Renal cortex interstitium (tissue), 11 donors: ENCODE measurements at regions not wholly inside any gene's neighbourhood (a gene's known extent, or its start where the extent isn't known, plus 50 kb on each side); places are given as distances from the start of the nearest gene placed in this dataset.

Experiments
- DNase-seq, 11 donors: peaks; one replicate each; pipeline ENCODE4 v3.0.0-alpha.2; 2013; ENCODE audit warnings: low read depth in 9 of 11, low spot score in 4 of 11; ENCODE audit errors: extremely low read depth in 1 of 11

DNA sequence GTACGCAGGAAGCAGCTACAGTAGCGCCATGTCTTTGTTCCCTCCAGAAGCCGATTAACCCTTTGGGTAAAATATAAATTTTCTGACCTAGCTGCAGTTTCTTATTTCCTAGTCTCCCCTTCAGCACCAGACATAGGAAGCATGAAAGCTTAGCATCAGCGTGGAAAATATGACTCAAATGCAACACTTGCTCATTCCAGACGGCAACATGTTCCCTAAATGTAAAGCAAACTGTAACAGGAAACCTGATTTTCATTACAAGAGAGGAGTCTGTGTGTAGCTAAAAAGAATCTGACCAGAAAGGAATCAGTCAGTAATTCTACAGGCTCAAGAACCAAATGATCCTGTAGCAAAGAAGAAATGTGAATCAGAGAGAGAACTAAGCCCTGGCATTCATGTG is 219.2 kb downstream of the C7orf25 start:
- no peak for DNase-seq

DNA sequence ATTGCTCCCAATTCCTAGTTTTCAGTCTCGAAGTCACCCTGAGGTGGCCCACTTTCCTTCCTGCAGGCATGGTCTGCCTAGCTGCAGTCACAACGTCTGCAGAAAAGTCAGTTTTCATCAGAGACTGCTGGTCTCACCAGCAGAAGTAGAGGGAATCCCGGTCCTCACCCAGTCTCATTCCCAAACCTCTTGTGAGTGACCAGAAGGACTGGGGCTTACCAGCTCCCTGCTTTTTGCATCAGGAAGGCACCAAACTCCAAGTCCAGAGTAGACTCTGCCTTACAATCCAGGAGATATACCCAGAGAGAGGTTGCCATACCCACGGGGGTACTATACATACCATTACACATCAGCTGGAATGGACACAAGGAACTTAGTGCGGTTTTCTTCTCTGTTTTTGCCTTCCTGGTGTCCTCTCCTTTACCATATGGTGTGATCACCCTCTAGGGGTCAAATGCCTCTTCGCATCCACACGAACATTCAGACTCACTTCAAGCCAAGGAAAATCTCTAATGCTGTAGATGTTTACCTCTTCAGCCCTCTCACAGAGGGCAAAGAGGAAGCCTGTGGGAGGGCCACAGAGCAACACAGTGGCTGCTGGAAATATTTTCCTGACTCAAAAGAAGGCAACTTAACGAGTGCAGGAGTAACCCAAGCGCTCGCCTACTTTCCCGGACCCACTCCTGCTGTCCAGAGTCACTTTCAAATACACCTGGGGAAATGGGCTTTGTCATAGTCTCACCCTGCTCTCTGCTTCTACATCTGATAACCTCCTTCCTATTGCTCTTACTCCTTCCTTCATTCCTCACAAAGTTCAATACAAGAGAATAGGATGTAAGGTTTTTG is 220.9 kb downstream of the C7orf25 start:
- peak in 4 of 11 donors; percentile 27 to 51 (median 39) for DNase-seq

DNA sequence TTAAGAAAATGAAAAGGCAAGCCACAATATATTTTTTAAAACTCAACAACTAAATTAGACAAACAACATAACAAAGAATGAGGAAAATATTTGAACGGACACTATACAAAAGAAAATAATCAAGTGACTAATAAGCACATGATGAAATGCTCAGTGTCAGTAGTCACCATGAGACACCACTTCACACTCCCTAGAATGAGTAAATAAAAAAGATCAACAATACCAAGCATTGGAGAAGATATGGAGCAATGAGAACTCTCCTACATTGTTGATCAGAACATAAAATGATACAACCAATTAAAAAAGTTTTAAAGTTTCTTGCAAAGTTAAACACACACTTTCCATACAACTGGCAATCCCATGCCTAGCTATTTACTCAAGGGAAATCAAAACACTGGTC is 222.2 kb downstream of the C7orf25 start:
- no peak for DNase-seq

DNA sequence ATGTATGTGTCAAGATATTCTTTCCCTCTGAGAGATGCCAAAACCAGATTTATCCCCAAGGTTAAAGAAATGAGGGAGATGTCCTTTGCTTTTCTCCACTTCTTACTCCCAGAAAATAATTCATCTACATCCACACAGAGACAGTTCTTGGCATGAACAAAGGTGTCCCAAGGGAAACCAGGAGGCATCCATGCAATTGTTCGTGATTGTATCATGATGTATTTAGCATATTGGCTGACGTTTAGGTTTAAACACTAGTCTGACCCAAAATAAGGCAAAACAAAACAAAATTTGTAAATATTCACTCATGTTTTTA is 223.9 kb downstream of the C7orf25 start:
- DNase-seq: no peak

DNA sequence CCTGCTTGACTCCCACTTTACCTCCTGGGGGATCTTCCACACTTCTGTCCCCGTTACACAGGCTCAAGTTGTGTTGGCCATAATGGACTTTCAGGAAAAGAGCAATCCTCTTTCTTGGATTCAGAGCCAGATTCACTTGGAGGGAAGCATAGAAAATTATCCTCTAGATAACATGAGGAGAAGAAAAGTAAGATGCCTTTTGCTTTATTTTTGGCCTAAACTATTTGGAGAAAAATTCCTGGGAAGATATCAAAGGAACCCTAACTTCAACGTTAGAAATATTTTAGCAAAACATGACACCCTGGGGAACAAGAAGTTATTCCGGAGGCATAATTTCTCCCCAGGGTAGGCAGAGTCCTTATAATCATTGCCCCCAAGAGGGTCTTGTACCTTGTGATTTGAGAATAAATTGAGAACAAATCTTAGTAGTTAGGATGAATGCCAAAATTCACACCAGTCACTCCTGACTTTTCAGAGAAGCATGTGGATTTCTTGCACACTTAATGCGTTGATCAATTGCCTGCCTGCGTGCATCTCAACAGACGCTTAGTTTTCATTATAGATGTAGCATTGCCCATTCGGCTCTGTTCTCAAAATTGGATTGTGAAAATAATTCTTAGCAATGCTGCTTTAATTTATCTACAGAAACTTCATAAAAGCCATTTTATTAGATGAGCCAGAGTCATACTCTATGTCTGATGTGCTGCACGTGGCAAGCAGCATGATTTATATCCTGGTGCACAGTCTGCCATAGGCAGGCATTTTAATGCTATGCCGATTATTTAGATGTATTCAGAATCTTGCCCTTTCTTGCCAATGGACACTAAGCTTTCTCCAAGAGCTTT is 224.4 kb downstream of the C7orf25 start:
- no peak for DNase-seq

DNA sequence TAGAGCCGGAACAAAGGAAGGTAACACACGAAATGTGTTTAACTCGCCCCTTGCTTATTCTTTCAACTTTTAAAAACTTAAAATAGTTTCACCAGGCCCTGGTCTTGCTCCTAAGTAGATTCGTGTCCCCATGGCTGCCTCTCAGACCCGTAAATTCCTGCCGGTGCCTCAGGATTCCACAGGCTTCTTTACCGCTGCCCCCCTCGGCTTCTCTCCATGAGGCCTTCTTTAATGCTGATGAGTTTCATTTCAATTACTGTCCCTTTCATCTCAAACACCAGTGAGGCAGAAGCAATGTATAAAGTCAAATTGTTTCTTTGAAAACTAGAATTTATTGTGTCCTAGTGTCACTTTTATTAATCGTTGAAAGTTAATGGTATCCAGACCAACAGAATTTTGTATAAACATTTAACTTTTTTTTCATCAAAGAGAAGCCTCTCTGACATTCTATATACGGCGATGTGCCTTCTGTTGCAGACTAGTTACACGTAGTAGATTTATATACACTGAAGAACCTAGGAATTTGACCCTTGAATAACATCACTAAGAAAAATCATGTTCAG is 225.2 kb downstream of the C7orf25 start:
- DNase-seq: no peak

DNA sequence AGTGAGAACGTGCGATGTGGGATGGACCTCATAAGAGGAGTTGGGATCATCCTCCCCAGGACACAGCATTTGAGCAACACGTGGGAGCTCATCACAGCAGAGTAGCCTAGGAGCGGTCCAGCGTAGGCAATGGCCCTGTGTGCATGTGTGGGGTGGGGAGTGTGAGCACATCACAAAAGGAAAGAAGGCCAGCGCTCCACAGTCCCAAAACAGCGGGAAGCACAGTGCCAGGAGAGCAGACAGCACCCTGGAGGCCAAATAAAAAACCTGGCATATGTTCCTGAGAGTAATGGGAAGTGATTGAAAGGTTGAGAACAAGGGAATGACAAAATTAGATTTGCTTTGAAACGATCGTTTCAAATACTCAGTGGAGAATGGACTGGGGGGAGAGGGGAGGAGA is 226.0 kb downstream of the C7orf25 start:
- DNase-seq: no peak

DNA sequence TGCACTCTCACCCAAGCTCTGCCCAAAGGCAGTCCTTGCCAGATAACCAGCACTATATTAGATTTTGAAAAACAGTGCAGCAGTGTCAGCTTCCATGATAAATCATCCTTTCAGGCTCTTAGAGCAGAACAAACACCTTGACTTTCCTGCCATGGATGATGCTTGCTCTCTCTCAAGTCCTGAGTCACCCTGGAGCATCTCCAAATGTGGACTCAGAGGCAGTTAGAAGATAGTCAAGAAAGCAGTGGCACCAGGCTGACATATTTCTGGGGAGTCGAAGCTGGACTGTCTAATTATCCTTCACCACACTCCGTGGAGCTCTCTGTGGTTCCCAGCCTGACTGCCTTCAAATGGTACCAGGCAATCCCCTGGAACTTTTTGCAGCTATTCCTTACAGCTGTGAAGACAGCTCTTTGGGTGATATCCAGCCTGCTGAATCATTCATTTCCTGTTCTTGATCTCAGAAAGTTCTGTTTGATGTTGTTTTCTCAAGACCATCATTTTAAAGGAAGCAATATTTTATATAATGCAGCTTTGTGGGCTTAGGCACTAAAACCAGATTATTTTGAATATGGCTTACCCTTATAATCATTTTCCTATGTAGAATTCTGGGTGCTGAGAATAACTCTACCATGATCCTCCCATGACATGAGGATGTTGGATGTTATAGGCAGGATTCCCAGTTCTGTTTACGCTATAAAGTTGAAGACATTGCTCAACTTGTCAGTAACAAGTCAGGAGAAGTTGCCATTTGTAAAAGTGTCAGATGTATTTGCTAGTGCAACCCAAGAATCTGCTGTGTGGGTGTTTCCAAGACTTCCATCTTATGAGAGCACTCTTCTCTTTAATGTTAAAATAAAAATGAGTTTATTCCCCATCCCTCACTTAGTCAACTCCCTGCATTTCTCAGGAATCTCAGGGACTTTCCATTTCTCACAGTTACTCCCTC is 233.8 kb downstream of the C7orf25 start:
- DNase-seq: peak in 3 of 11 donors; percentile 16 to 38 (median 37)

DNA sequence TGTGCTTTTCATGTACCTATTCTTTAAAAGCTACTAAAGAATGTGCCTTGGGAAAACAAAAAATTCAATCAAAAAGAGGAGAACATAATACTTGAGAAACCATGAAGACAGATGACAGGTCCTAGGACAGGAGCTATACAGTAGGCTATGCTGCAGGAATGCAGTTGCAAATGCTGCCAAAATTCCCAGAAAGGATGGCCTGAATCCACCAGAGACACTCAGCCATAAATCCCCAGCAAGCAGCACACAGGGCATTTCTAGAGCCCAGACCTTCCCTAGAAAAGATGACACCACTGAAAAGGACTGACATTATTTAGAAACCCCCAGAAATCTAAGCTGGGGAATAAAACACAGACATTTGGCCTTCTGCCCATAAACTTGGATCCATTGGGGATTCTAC is 237.3 kb downstream of the C7orf25 start:
- DNase-seq: no peak

DNA sequence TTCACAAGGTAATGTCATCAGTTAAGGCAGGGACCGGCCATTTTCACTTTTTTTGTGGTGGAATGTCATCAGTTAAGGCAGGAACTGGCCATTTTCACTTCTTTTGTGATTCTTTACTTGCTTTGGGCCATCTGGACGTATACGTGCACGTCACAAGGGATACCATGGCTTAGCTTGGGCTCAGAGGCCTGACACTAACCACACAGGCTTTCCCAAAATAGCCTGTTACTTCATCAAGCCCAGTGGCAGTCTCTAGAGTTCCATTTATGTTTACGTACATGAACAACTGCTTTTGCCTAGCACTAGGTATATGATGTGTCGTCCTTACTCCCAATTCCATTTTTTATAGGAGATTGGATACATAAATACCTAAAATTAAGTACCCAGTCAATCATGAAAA is 237.9 kb downstream of the C7orf25 start:
- DNase-seq: no peak

DNA sequence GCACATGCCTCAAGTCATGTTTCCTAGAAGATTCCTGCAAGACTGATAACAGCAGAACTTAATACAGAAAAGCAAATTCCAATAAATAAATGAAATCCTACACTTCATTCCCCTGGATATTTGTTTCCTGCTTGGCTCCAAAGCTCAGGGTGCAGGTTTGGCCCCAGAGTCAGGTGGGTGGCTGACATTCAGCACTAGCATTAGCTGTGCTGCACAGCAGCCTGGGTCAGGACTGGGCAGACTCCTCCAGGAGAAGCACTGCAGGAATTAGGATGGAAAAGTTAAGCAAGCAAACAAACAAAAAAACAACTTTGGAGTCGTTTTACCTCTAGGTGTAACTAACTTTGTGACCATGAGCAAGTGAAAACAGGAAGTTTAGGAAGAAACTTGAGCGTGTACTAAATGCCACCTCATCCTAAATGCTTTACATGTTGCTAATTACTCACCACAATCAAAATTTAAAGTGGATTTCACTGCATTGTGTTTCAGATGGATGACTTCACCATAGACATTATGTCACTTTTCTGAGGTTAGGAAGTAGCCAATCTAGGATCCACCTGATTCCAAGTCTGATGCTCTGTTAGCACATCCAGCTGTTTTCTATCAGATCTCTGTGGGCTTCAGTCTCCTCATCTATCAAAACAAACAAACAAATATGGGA is 239.4 kb downstream of the C7orf25 start:
- DNase-seq: no peak

DNA sequence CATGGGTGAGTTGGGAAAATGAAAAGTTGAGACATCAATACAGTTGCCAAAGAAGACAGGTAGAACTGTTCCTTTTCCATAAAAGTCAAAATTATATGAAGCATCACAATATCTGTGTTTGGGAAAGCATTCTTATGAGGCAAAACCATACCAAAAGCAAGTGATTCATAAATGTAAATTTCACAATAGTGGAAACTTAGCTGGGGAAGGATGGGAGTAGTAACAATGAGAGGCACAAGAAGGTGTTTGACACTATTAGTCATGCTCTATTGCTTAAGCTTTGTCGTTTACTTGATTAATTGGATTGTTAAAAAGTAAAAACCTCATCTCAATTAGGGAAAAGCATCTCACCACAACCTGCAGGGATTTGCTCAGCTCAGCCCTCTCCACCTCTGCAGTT is 240.2 kb downstream of the C7orf25 start:
- DNase-seq: no peak

DNA sequence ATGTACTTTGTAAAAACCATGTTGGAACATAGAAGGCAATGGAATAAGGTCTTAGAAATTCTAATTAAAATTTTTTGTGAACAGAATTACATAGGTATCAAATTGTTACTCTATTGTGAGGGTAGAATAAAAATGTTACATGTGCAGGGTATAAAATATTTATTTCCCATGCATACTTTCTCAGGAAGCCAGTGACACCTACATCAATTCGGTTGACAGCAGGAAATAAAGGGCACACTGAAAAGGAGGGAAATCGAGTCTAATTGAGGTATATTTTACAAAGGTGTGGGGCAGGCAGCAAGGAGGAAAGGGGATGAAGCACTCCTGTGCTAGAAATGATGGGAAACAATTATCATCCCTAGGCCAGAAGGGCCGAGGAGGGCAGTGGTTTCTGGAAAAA is 244.9 kb downstream of the C7orf25 start:
- no peak for DNase-seq

DNA sequence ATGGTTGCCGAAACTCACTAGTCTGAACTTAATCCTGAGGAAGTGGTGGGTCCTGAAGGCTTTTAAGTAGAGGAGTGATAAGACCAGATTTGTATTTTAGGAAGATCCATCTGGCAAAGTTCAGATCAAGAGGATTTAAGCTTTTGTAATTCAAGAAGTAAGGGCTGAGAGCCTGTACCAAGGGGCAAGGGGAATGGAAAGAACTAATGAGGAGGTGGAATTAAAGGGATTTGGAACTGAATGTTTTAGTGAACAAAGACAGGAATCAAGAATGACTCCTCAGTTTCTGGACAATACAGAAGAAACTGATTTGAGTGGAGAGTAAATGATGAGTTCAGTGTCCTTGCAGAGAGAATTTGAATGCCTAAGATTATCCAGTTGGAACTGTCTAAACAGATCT is 249.0 kb downstream of the C7orf25 start:
- DNase-seq: no peak

DNA sequence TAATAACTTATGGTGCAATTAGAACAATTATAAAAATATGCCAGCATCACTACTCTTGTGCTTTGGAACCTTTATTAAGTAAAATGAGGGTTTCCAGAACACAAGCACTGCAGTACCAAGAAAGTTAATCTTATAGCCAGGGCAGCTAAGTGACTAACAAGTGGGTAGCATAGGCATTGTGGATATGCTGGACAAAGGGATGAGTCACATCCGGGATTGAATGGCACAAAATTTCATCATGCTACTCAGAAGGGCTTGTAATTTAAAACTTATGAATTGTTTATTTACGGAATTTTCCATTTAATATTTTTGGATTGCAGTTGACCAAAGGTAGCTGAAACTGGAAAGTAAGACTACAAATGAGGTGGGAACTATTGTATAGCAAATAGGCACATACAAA is 250.6 kb downstream of the C7orf25 start:
- DNase-seq: no peak

DNA sequence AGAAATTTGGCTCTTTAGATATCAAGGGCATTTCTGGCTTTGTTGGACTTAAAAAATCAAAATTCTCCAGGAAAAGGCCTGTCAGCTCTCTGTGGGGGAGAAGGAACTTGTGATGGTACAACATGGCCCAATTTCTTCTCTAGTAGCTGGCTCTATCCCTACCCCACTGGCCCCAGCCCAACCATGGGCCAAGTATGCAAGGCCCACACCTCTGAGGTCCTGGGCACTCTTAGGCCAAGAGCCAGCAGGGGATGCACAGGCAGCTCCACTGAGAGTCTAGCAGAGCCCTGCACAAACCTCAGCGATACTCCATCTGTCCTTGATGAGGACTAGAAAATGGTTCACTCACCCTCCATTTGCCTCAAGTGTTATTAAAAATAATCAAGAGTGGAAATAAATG is 261.2 kb downstream of the C7orf25 start:
- DNase-seq: no peak

DNA sequence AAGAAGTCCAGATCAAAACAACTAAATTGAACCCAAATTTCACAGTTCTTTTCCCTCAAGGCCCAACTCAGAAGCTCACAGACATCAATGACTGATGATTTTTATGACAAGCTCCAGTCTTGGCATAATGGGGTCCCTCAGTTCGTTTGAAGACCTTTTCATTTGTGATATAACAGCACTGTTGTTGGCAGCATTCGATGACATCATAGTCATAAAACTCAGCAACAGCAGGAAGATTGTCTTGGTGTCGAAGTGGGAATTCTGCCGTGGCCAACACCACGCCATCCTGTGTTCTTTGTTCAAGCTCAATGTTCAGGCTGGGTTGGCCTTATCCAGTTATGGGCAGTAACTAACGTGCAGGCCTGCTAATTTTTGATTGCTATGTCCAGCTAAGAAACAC is 261.7 kb downstream of the C7orf25 start:
- DNase-seq: no peak

DNA sequence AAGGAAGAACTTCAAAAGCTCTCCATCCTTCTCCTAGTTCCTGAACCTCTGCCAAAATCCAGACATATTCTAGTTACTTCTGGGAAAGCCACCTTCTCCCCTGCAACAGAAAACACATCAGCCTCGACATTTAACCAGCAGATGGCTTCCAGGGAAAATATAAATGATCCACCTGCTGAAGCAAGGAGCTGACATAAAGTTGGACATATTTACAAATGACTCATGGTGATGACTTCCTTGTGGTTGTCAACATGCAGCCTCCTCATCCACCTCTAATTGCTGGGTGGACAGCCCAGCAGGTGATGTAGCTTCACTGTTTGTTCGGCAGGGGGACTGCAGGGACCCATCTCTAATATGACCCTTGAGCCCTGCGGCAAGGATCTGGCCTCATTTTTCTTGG is 266.0 kb downstream of the C7orf25 start:
- DNase-seq: no peak

DNA sequence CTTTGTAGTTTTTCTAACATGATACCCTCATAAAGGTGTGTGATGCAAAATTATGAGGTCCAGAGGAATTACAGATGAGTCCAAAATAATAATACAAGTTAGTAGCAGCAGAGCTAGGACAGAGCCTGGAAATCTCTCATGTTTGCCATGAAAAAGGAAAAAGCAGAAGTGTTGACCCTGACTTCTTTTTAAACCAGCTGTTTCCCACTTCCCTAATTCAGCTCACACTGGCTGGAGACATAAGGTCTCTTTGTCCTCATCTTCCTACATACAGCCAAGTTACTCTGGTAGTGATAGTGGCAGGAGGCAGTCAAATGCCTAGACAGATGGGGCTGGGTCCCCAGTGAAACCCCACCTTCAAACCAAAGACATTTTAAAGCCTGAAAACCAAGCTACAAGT is 269.2 kb downstream of the C7orf25 start:
- DNase-seq: no peak
